DOHH2 (cell line): ENCODE measurements at regions not wholly inside any gene's neighbourhood (a gene's known extent, or its start where the extent isn't known, plus 50 kb on each side); places are given as distances from the start of the nearest gene placed in this dataset.

Experiments
- H3F3A ChIP-seq: fragments of 200-600 bp; sonication (generic), shearing (Covaris generic); 2 replicates; pipeline ENCODE4 v1.6.0; 2016; ENCODE audit warnings: antibody characterized with exemption, mild to moderate bottlenecking; ENCODE audit not compliant: control insufficient read depth, insufficient read depth
- H3K27ac ChIP-seq: fragments of 200-600 bp; sonication (generic); 2 replicates; pipeline ENCODE4 v1.5.1; 2014; ENCODE audit warnings: low read depth, mild to moderate bottlenecking, low read length, moderate library complexity
- H3K27me3 ChIP-seq: fragments of 200-600 bp; sonication (generic); 2 replicates; pipeline ENCODE4 v1.6.1; 2014; ENCODE audit warnings: mild to moderate bottlenecking, low read length, mixed read lengths; ENCODE audit not compliant: control insufficient read depth
- H3K36me3 ChIP-seq: fragments of 200-600 bp; sonication (generic); 2 replicates; pipeline ENCODE4 v1.6.1; 2014; ENCODE audit warnings: mild to moderate bottlenecking, low read length, moderate library complexity, mixed read lengths; ENCODE audit not compliant: control insufficient read depth
- H3K4me1 ChIP-seq: fragments of 200-600 bp; sonication (generic); 2 replicates; pipeline ENCODE4 v1.6.1; 2014; ENCODE audit warnings: mild to moderate bottlenecking, low read length, mixed read lengths; ENCODE audit not compliant: control insufficient read depth
- H3K4me2 ChIP-seq: fragments of 200-600 bp; sonication (generic); 2 replicates; pipeline ENCODE4 v1.6.0; 2014; ENCODE audit warnings: mild to moderate bottlenecking, low read length, moderate library complexity
- H3K4me3 ChIP-seq: fragments of 200-600 bp; sonication (generic); 2 replicates; pipeline ENCODE4 v1.5.1; 2014; ENCODE audit warnings: mild to moderate bottlenecking, low read length, mixed read lengths
- H3K79me2 ChIP-seq: fragments of 200-600 bp; sonication (generic); 2 replicates; pipeline ENCODE4 v1.6.1; 2014; ENCODE audit warnings: mild to moderate bottlenecking, low read length, mixed read lengths; ENCODE audit not compliant: control insufficient read depth
- H3K9me2 ChIP-seq: fragments of 200-600 bp; sonication (generic); replicated peaks from 2 replicates; pipeline ENCODE4 v1.6.1; 2014; ENCODE audit warnings: mild to moderate bottlenecking, low read length, mixed read lengths; ENCODE audit not compliant: control insufficient read depth
- H3K9me3 ChIP-seq: fragments of 200-600 bp; sonication (generic); 2 replicates; pipeline ENCODE4 v1.6.1; 2014; ENCODE audit warnings: antibody characterized with exemption, low read length, mixed read lengths; ENCODE audit not compliant: control insufficient read depth, insufficient read depth
- H4K20me1 ChIP-seq: fragments of 200-600 bp; sonication (generic); 2 replicates; pipeline ENCODE4 v1.6.0; 2014; ENCODE audit warnings: low read depth, mild to moderate bottlenecking, antibody characterized with exemption, low read length, moderate library complexity; ENCODE audit not compliant: control insufficient read depth, insufficient read depth
- CTCF ChIP-seq: fragments of 200-600 bp; sonication (generic); IDR thresholded peaks from one replicate; pipeline ENCODE4 v1.5.1; 2014; ENCODE audit warnings: antibody characterized with exemption, mild to moderate bottlenecking, low read depth, low read length; ENCODE audit not compliant: poor library complexity, severe bottlenecking
- EZH2phosphoT487 ChIP-seq: fragments of 200-600 bp; sonication (generic); IDR thresholded peaks from 2 replicates; pipeline ENCODE4 v1.6.1; 2017; ENCODE audit warnings: borderline replicate concordance, mild to moderate bottlenecking, antibody characterized with exemption, low read length, moderate library complexity, mixed read lengths

- Histone ChIP-seq H3K4me3 (no peak overlapping the region), H4K20me1 (no peaks in the 10 kb centered on the region), H3K27me3 (no peaks in the 10 kb centered on the region), H3K27ac (no peak overlapping the region), H3K36me3 (no peaks in the 10 kb centered on the region), H3K4me2 (no peak overlapping the region), H3K9me3 (no peaks in the 10 kb centered on the region), H3K79me2 (no peaks in the 10 kb centered on the region), H3K4me1 (no peaks in the 10 kb centered on the region), H3F3A (no peaks in the 10 kb centered on the region), H3K9me2 (no peaks in the 10 kb centered on the region)
- no peak for TF ChIP-seq EZH2phosphoT487
- TF ChIP-seq CTCF = no peak
Measured at GRCh38 chr3:176522436-176522835, 674.8 kb downstream of the TBL1XR1 start.

GRCh38 chr3:176521531-176522175 is 675.6 kb downstream of the TBL1XR1 start:
- no peak overlapping the region for H3K27ac ChIP-seq
- H3K4me2 ChIP-seq = no peak overlapping the region

GRCh38 chr3:176514297-176514696 is 683.0 kb downstream of the TBL1XR1 start:
- Histone ChIP-seq H3K9me2 (no peaks in the 10 kb centered on the region), H3K4me1 (no peaks in the 10 kb centered on the region), H3K79me2 (no peaks in the 10 kb centered on the region), H3K36me3 (no peaks in the 10 kb centered on the region), H3K4me2 (no peak overlapping the region), H4K20me1 (no peaks in the 10 kb centered on the region), H3F3A (no peaks in the 10 kb centered on the region), H3K27ac (no peak overlapping the region), H3K27me3 (no peaks in the 10 kb centered on the region), H3K9me3 (peaks cover 12% of the 10 kb centered on the region), H3K4me3 (no peak overlapping the region)
- TF ChIP-seq EZH2phosphoT487 (no peak), CTCF (peak; percentile 74)

More at GRCh38 chr3:176521531-176522175, 675.6 kb downstream of the TBL1XR1 start:
- Histone ChIP-seq H3K36me3 (no peaks in the 10 kb centered on the region), H3K9me2 (no peaks in the 10 kb centered on the region), H3F3A (no peaks in the 10 kb centered on the region), H3K9me3 (no peaks in the 10 kb centered on the region), H3K79me2 (no peaks in the 10 kb centered on the region), H3K4me1 (no peaks in the 10 kb centered on the region), H3K27me3 (no peaks in the 10 kb centered on the region), H3K4me3 (no peak overlapping the region), H4K20me1 (no peaks in the 10 kb centered on the region)
- no peak for TF ChIP-seq CTCF
- TF ChIP-seq EZH2phosphoT487 = no peak
